ENCODE measurements at regions not wholly inside any gene's neighbourhood (a gene's known extent, or its start where the extent isn't known, plus 50 kb on each side); places are given as distances from the start of the nearest gene placed in this dataset.

DNA sequence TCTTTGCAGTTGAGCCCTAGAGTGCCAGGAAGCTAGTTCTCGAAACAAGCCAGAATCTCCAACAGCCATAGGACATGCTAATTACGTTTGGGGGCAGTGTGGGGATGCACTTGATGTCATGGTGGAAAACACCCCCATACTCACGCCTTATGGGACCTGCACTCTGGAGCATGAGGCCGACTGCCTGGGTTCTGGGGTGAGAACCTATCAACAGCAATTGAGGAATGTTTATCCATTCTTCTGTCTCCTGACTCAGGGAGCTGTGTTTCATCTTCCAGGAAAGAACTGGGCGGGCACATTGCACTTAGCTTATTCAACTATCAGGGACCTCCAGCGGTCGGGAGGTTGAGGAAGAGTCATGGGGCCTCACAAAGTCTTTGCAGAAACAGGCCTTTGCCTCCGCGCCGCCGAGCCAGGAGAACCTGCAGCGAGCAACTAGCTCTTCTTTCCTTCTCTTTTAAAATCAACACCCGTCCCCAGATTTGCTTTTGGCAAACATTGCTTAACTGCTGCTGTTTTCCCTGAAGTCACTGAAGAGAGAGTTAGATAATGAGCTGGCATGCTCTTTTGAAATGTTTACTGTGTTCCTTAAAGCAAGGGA is 226.1 kb upstream of the DIO3 start (continued):
- TF ChIP-seq ZFP62 (CRISPR knock-in tag; IDR thresholded peaks at IDR 0.05) (no peak), CHD4 (IDR thresholded peaks at IDR 0.05; ENCODE audit: borderline replicate concordance, low read length) (no peak), ZC3H13 (CRISPR knock-in tag; IDR thresholded peaks at IDR 0.05) (no peak), ZFP36 (IDR thresholded peaks at IDR 0.05; ENCODE audit: borderline replicate concordance, low read depth, low read length, partially characterized antibody) (no peak), ZFP82 (CRISPR knock-in tag; IDR thresholded peaks at IDR 0.05; ENCODE audit: borderline replicate concordance) (no peak), WIZ (CRISPR knock-in tag; IDR thresholded peaks at IDR 0.05) (no peak), PPARG (CRISPR knock-in tag; conservative IDR thresholded peaks at IDR 0.05) (no peak), ZKSCAN1 (IDR thresholded peaks at IDR 0.05; ENCODE audit: low read length) (no peak), XBP1 (CRISPR knock-in tag; IDR thresholded peaks at IDR 0.05) (no peak), EZH2 (conservative IDR thresholded peaks at IDR 0.05; ENCODE audit: low read depth, low read length) (no peak), TSC22D2 (CRISPR knock-in tag; IDR thresholded peaks at IDR 0.05; ENCODE audit: borderline replicate concordance) (no peak; the same call in 1 of the 2 replicates), BRD4 (CRISPR knock-in tag; IDR thresholded peaks at IDR 0.05) (no peak)
- TF ChIP-seq, protein P1, sequence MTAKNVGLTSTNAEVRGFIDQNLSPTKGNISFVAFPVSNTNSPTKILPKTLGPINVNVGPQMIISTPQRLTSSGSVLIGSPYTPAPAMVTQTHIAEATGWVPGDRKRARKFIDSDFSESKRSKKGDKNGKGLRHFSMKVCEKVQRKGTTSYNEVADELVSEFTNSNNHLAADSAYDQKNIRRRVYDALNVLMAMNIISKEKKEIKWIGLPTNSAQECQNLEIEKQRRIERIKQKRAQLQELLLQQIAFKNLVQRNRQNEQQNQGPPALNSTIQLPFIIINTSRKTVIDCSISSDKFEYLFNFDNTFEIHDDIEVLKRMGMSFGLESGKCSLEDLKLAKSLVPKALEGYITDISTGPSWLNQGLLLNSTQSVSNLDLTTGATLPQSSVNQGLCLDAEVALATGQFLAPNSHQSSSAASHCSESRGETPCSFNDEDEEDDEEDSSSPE (CRISPR knock-in tag; IDR thresholded peaks at IDR 0.05), result no peak; the same call in 1 of the 2 replicates
- TF ChIP-seq, protein P2, sequence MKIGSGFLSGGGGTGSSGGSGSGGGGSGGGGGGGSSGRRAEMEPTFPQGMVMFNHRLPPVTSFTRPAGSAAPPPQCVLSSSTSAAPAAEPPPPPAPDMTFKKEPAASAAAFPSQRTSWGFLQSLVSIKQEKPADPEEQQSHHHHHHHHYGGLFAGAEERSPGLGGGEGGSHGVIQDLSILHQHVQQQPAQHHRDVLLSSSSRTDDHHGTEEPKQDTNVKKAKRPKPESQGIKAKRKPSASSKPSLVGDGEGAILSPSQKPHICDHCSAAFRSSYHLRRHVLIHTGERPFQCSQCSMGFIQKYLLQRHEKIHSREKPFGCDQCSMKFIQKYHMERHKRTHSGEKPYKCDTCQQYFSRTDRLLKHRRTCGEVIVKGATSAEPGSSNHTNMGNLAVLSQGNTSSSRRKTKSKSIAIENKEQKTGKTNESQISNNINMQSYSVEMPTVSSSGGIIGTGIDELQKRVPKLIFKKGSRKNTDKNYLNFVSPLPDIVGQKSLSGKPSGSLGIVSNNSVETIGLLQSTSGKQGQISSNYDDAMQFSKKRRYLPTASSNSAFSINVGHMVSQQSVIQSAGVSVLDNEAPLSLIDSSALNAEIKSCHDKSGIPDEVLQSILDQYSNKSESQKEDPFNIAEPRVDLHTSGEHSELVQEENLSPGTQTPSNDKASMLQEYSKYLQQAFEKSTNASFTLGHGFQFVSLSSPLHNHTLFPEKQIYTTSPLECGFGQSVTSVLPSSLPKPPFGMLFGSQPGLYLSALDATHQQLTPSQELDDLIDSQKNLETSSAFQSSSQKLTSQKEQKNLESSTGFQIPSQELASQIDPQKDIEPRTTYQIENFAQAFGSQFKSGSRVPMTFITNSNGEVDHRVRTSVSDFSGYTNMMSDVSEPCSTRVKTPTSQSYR (CRISPR knock-in tag; IDR thresholded peaks at IDR 0.05; ENCODE audit: borderline replicate concordance), result no peak; the same call in 1 of the 2 replicates
- TF ChIP-seq, protein P3, sequence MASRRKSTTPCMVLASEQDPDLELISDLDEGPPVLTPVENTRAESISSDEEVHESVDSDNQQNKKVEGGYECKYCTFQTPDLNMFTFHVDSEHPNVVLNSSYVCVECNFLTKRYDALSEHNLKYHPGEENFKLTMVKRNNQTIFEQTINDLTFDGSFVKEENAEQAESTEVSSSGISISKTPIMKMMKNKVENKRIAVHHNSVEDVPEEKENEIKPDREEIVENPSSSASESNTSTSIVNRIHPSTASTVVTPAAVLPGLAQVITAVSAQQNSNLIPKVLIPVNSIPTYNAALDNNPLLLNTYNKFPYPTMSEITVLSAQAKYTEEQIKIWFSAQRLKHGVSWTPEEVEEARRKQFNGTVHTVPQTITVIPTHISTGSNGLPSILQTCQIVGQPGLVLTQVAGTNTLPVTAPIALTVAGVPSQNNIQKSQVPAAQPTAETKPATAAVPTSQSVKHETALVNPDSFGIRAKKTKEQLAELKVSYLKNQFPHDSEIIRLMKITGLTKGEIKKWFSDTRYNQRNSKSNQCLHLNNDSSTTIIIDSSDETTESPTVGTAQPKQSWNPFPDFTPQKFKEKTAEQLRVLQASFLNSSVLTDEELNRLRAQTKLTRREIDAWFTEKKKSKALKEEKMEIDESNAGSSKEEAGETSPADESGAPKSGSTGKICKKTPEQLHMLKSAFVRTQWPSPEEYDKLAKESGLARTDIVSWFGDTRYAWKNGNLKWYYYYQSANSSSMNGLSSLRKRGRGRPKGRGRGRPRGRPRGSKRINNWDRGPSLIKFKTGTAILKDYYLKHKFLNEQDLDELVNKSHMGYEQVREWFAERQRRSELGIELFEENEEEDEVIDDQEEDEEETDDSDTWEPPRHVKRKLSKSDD (CRISPR knock-in tag; IDR thresholded peaks at IDR 0.05; ENCODE audit: low read depth), result 0 out of 2 replicates have a peak, but pooled peaks have one; percentile 6
- TF ChIP-seq, protein P4, sequence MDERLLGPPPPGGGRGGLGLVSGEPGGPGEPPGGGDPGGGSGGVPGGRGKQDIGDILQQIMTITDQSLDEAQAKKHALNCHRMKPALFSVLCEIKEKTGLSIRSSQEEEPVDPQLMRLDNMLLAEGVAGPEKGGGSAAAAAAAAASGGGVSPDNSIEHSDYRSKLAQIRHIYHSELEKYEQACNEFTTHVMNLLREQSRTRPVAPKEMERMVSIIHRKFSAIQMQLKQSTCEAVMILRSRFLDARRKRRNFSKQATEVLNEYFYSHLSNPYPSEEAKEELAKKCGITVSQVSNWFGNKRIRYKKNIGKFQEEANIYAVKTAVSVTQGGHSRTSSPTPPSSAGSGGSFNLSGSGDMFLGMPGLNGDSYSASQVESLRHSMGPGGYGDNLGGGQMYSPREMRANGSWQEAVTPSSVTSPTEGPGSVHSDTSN (CRISPR knock-in tag; IDR thresholded peaks at IDR 0.05), result no peak
- TF ChIP-seq, protein P5, sequence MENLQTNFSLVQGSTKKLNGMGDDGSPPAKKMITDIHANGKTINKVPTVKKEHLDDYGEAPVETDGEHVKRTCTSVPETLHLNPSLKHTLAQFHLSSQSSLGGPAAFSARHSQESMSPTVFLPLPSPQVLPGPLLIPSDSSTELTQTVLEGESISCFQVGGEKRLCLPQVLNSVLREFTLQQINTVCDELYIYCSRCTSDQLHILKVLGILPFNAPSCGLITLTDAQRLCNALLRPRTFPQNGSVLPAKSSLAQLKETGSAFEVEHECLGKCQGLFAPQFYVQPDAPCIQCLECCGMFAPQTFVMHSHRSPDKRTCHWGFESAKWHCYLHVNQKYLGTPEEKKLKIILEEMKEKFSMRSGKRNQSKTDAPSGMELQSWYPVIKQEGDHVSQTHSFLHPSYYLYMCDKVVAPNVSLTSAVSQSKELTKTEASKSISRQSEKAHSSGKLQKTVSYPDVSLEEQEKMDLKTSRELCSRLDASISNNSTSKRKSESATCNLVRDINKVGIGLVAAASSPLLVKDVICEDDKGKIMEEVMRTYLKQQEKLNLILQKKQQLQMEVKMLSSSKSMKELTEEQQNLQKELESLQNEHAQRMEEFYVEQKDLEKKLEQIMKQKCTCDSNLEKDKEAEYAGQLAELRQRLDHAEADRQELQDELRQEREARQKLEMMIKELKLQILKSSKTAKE (CRISPR knock-in tag; IDR thresholded peaks at IDR 0.05; ENCODE audit: borderline replicate concordance), result 0 out of 2 replicates have a peak, but pooled peaks have one; percentile 22
- TF ChIP-seq, protein P6, sequence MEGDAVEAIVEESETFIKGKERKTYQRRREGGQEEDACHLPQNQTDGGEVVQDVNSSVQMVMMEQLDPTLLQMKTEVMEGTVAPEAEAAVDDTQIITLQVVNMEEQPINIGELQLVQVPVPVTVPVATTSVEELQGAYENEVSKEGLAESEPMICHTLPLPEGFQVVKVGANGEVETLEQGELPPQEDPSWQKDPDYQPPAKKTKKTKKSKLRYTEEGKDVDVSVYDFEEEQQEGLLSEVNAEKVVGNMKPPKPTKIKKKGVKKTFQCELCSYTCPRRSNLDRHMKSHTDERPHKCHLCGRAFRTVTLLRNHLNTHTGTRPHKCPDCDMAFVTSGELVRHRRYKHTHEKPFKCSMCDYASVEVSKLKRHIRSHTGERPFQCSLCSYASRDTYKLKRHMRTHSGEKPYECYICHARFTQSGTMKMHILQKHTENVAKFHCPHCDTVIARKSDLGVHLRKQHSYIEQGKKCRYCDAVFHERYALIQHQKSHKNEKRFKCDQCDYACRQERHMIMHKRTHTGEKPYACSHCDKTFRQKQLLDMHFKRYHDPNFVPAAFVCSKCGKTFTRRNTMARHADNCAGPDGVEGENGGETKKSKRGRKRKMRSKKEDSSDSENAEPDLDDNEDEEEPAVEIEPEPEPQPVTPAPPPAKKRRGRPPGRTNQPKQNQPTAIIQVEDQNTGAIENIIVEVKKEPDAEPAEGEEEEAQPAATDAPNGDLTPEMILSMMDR (CRISPR knock-in tag; IDR thresholded peaks at IDR 0.05), result no peak
